MM.1S (cell line): ENCODE measurements at regions not wholly inside any gene's neighbourhood (a gene's known extent, or its start where the extent isn't known, plus 50 kb on each side); places are given as distances from the start of the nearest gene placed in this dataset.

Source experiments
- CTCF ChIP-seq: fragments of 300-600 bp; sonication (generic); IDR thresholded peaks from 2 replicates; pipeline ENCODE4 v1.5.1; 2016; ENCODE audit warnings: antibody characterized with exemption, low read length, mixed read lengths
- EZH2 ChIP-seq: fragments of 300-600 bp; sonication (generic); optimal IDR thresholded peaks from 2 replicates; pipeline ENCODE3; 2017; ENCODE audit warnings: low read depth, mild to moderate bottlenecking, antibody characterized with exemption, low read length, mixed read lengths

- TF ChIP-seq CTCF = no peak
- TF ChIP-seq EZH2 = no peak
Observed at GRCh38 chr7:63931985-63932577, 66.6 kb upstream of the ZNF722 start.
